Fibroblast of lung (primary cell): ENCODE measurements at regions not wholly inside any gene's neighbourhood (a gene's known extent, or its start where the extent isn't known, plus 50 kb on each side); places are given as distances from the start of the nearest gene placed in this dataset.

Source experiments
- CTCF ChIP-seq, 2 donors: IDR thresholded peaks in 1 of 2; conservative IDR thresholded peaks in 1 of 2; 1 replicate in 1 of 2; 2 replicates in 1 of 2; pipeline ENCODE4 v1.5.1; 2011 to 2012; ENCODE audit warnings: low read length in 2 of 2, control low read depth in 1 of 2, inconsistent platforms in 1 of 2, low read depth in 1 of 2, mild to moderate bottlenecking in 1 of 2
- EZH2 ChIP-seq: IDR thresholded peaks from 2 replicates; pipeline ENCODE4 v1.5.1; 2012; ENCODE audit warnings: low read length, control low read depth, mild to moderate bottlenecking; ENCODE audit errors: missing control alignments

GRCh38 chr7:47100817-47101435, 481.0 kb downstream of the TNS3 start:
- TF ChIP-seq CTCF (conservative IDR thresholded peaks at IDR 0.05 in 1 of 2, IDR thresholded peaks at IDR 0.05 in 1 of 2; ENCODE audit: low read depth in 1 of 2, low read length in 2 of 2), result peak; percentile 52 to 73
- TF ChIP-seq EZH2, result no peak
